Memory B cell (primary cell): ENCODE measurements at regions not wholly inside any gene's neighbourhood (a gene's known extent, or its start where the extent isn't known, plus 50 kb on each side); places are given as distances from the start of the nearest gene placed in this dataset.
"Not testable (repeated sequence)": the region's sequence is repeated elsewhere in the genome, so short reads cannot be mapped to it uniquely, and the experiment has no call there.

Experiments
- ATAC-seq: fragments of 150-1000 bp; cut with Tn5 transposase; 2 replicates; pipeline ENCODE4 v1.10.0; 2021; ENCODE audit warnings: low read depth, mild to moderate bottlenecking, moderate library complexity
- DNase-seq, 2 donors: peaks; one replicate each; pipeline ENCODE4 v3.0.0; 2022; ENCODE audit warnings: low spot score in 2 of 2
- H3K27ac Mint-ChIP-seq: one replicate; pipeline ENCODE4 v1.8.0; 2022; ENCODE audit warnings: mild to moderate bottlenecking, moderate library complexity, mixed read lengths
- H3K27me3 Mint-ChIP-seq: one replicate; pipeline ENCODE4 v1.8.0; 2022; ENCODE audit warnings: mixed read lengths
- H3K36me3 Mint-ChIP-seq: one replicate; pipeline ENCODE4 v1.8.0; 2022; ENCODE audit warnings: mild to moderate bottlenecking, mixed read lengths
- H3K4me1 Mint-ChIP-seq: one replicate; pipeline ENCODE4 v1.8.0; 2022; ENCODE audit warnings: mixed read lengths
- H3K4me3 Mint-ChIP-seq: one replicate; pipeline ENCODE4 v1.8.0; 2022; ENCODE audit warnings: mild to moderate bottlenecking, moderate library complexity, mixed read lengths
- H3K9me3 Mint-ChIP-seq: one replicate; pipeline ENCODE4 v1.8.0; 2022; ENCODE audit warnings: mixed read lengths

DNA sequence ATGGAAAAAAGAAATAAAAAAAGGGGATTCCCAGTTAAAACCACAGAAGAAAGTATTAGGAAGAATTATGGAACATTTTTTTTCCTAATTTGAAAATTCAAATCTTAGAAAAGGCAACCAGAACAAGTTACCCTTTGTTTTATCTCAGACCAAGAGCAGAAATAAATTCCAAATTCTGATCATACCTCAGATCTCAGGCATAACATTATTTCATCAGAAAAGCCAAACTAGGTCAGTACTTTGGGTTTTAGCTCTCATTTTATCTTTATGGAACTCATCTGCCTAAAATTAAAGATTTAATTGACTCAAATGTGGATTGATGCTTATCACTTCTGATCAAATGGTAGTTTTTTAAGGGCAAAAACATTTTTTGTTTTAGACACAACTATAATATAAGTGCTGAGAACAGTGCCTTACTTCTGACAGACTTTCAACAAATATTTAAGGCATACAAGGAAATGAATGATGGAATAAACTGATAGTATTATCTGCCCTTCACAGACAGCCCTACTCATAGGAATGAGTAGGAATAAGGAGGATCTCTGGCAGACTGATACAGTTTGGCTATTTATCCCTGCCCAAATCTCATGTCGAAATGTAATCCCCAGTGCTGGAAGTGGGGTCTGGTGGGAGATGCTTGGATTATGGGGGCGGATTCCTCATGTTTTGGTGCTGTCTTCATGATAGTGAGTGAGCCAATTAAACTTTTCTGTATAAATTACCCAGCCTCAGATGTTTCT is 245.3 kb upstream of the PITX2 start:
- no peak for DNase-seq
- H3K4me3 Mint-ChIP-seq: no peak overlapping the region
- ATAC-seq: no peak
- H3K36me3 Mint-ChIP-seq: no peaks in the 10 kb centered on the region
- no peak overlapping the region for H3K27ac Mint-ChIP-seq
- H3K27me3 Mint-ChIP-seq: no peaks in the 10 kb centered on the region
- peaks cover 14% of the 10 kb centered on the region for H3K4me1 Mint-ChIP-seq
- no peaks in the 10 kb centered on the region for H3K9me3 Mint-ChIP-seq

DNA sequence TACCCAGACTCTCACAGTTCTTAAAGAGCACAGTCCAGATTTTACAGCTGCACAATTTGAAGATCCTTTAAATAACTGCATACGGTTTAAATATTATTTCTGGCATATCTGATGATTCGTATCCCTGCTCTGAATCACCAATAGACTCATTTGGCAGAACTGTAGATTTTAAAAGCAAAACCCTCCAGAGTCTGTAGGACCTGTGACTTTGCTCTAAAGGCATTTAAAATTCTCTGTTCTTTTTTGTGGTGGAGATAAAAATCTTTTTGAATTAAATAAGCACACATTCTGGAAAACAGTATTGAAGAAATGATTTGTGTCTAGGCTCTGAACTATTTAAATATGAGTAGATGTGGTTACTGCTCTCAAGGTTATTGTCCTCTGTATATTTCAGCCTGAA is 246.2 kb upstream of the PITX2 start:
- peaks cover 14% of the 10 kb centered on the region for H3K4me1 Mint-ChIP-seq
- no peaks in the 10 kb centered on the region for H3K27me3 Mint-ChIP-seq
- no peak overlapping the region for H3K4me3 Mint-ChIP-seq
- H3K36me3 Mint-ChIP-seq: no peaks in the 10 kb centered on the region
- DNase-seq (no peak), ATAC-seq (no peak)
- H3K9me3 Mint-ChIP-seq: no peaks in the 10 kb centered on the region
- peak overlapping the region; percentile 3 for H3K27ac Mint-ChIP-seq

- DNase-seq (no peak), ATAC-seq (peak; percentile 63)
- peak overlapping the region; percentile 3 for H3K27ac Mint-ChIP-seq
- no peaks in the 10 kb centered on the region for H3K27me3 Mint-ChIP-seq
- peaks cover 14% of the 10 kb centered on the region for H3K4me1 Mint-ChIP-seq
- H3K9me3 Mint-ChIP-seq: no peaks in the 10 kb centered on the region
- H3K36me3 Mint-ChIP-seq: no peaks in the 10 kb centered on the region
- peak overlapping the region; percentile 30 for H3K4me3 Mint-ChIP-seq
These were observed 247.1 kb upstream of the PITX2 start for GRCh38 chr4:110869862-110870572.

DNA sequence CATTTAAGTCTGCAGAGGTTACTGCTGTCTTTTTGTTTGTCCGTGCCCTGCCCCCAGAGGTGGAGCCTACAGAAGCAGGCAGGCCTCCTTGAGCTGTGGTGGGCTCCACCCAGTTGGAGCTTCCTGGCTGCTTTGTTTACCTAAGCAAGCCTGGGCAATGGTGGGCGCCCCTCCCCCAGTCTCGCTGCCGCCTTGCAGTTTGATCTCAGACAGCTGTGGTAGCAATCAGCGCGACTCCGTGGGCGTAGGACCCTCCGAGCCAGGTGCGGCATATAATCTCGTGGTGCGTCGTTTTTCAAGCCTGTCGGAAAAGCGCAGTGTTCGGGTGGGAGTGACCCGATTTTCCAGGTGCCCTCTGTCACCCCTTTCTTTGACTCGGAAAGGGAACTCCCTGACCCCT is 253.3 kb upstream of the PITX2 start:
- not testable (repeated sequence) for H3K27me3 Mint-ChIP-seq, H3K4me3 Mint-ChIP-seq, H3K9me3 Mint-ChIP-seq, H3K27ac Mint-ChIP-seq, DNase-seq, H3K36me3 Mint-ChIP-seq, H3K4me1 Mint-ChIP-seq, ATAC-seq

- H3K27me3 Mint-ChIP-seq: peaks cover 2% of the 10 kb centered on the region
- no peaks in the 10 kb centered on the region for H3K36me3 Mint-ChIP-seq
- DNase-seq (no peak), ATAC-seq (no peak)
- no peaks in the 10 kb centered on the region for H3K4me1 Mint-ChIP-seq
- no peak overlapping the region for H3K4me3 Mint-ChIP-seq
- no peak overlapping the region for H3K27ac Mint-ChIP-seq
- no peaks in the 10 kb centered on the region for H3K9me3 Mint-ChIP-seq
These were observed 254.0 kb upstream of the PITX2 start for GRCh38 chr4:110876866-110877265.

GRCh38 chr4:110877778-110878370 is 255.0 kb upstream of the PITX2 start:
- Mint-ChIP-seq H3K9me3 (no peaks in the 10 kb centered on the region), H3K27me3 (peaks cover 2% of the 10 kb centered on the region), H3K4me1 (no peaks in the 10 kb centered on the region), H3K4me3 (no peak overlapping the region), H3K27ac (no peak overlapping the region), H3K36me3 (no peaks in the 10 kb centered on the region)
- no peak for ATAC-seq
- no peak for DNase-seq

DNA sequence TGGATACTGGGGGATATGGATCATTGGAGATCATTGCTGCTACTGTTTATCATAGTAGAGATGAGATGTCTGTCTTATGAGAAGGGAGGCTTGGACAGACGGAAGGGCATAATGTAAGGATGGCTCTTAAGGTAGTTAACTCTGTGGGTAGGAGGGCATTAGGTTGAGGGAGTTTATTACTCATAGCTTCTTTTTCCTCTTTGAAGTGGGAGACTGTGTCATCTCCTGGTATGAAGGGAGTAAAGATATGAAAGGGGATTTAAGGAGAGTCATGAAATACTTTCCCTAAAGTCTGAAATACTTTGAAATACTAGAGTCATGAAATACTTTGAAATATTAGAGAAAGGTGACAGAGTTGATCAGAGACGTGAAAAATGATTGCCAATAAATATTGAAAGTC is 255.5 kb upstream of the PITX2 start:
- no peaks in the 10 kb centered on the region for H3K9me3 Mint-ChIP-seq
- DNase-seq (no peak), ATAC-seq (no peak)
- no peak overlapping the region for H3K27ac Mint-ChIP-seq
- H3K4me3 Mint-ChIP-seq: no peak overlapping the region
- H3K36me3 Mint-ChIP-seq: no peaks in the 10 kb centered on the region
- peaks cover 2% of the 10 kb centered on the region for H3K27me3 Mint-ChIP-seq
- no peaks in the 10 kb centered on the region for H3K4me1 Mint-ChIP-seq

GRCh38 chr4:110878956-110879355 is 256.1 kb upstream of the PITX2 start:
- peaks cover 2% of the 10 kb centered on the region for H3K27me3 Mint-ChIP-seq
- ATAC-seq: no peak
- no peaks in the 10 kb centered on the region for H3K4me1 Mint-ChIP-seq
- no peaks in the 10 kb centered on the region for H3K9me3 Mint-ChIP-seq
- no peak overlapping the region for H3K27ac Mint-ChIP-seq
- no peaks in the 10 kb centered on the region for H3K36me3 Mint-ChIP-seq
- H3K4me3 Mint-ChIP-seq: no peak overlapping the region
- no peak for DNase-seq

GRCh38 chr4:110886270-110886669 is 263.4 kb upstream of the PITX2 start:
- Mint-ChIP-seq H3K4me1 (no peaks in the 10 kb centered on the region), H3K36me3 (no peaks in the 10 kb centered on the region)

DNA sequence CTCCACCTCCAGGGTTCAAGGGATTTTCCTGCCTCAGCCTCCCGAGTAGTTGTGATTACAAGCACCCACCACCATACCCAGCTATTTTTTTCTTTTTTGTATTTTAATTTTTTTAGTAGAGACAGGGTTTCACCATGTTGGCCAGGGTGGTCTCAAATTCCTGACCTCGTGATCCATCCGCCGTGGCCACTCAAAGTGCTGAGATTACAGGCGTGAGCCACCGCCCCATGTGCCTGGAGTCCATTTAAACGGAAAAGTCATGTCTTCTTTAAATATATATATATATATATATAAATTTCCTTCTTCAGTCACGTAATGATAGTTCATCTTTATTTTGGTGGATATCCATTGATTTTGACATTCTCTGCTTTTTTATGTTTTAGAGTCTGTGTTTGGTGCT is 264.0 kb upstream of the PITX2 start:
- DNase-seq (no peak), ATAC-seq (no peak)
- Mint-ChIP-seq H3K36me3 (no peaks in the 10 kb centered on the region), H3K9me3 (peaks cover 2% of the 10 kb centered on the region), H3K27me3 (no peaks in the 10 kb centered on the region), H3K4me3 (no peak overlapping the region), H3K4me1 (no peaks in the 10 kb centered on the region), H3K27ac (no peak overlapping the region)

More at GRCh38 chr4:110886270-110886669, 263.4 kb upstream of the PITX2 start:
- ATAC-seq: no peak
- no peaks in the 10 kb centered on the region for H3K27me3 Mint-ChIP-seq
- no peak overlapping the region for H3K4me3 Mint-ChIP-seq
- H3K27ac Mint-ChIP-seq: no peak overlapping the region
- peaks cover 2% of the 10 kb centered on the region for H3K9me3 Mint-ChIP-seq
- no peak for DNase-seq

DNA sequence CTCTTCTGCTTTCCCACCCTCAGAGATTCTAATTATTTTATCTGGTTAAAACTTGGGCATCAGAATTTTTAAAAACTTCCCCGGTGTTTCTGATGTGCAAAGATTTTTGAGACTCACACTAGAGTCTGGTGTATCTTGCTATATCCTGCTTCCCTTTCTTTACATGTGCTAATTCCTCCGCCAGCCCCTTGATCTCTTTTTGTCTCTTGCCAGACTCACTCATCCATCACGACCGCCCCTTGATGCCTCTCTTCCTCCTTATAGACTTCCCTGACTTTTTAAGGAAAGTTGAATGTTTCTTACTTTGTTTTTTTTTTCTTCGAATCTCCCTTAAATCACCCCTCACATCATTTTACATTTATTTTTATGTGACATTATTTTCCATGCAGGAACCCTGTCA is 274.9 kb upstream of the PITX2 start:
- ATAC-seq: no peak
- Mint-ChIP-seq H3K27ac (no peak overlapping the region), H3K36me3 (no peaks in the 10 kb centered on the region)

DNA sequence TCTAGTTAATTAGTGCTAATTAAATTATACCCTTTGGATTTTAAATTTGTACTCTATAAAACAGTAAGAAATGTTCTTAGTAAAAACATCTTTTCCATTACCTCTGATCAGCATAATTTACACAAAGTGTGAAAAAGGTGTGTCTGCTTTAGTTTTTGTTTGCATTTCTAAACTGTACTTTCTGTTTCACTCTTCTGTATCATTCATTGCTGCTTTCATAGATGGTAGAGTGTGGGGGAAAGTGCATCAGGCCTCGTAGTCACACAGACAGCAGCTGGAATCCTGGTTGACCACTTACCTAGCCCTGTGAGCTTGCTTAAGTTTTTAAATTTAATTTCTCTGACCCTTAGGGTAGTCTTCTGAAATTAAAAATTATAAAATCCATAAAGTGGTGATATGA is 275.4 kb upstream of the PITX2 start:
- H3K27ac Mint-ChIP-seq: no peak overlapping the region
- no peak for DNase-seq

More for the DNA sequence above, 274.9 kb upstream of the PITX2 start:
- DNase-seq: no peak
- Mint-ChIP-seq H3K4me1 (no peaks in the 10 kb centered on the region), H3K9me3 (no peaks in the 10 kb centered on the region), H3K27me3 (peaks cover 6% of the 10 kb centered on the region), H3K4me3 (no peak overlapping the region)

GRCh38 chr4:110900213-110900769 is 277.4 kb upstream of the PITX2 start:
- DNase-seq: no peak
- no peak overlapping the region for H3K4me3 Mint-ChIP-seq
- ATAC-seq: no peak
- no peaks in the 10 kb centered on the region for H3K9me3 Mint-ChIP-seq
- H3K27ac Mint-ChIP-seq: no peak overlapping the region
- no peaks in the 10 kb centered on the region for H3K36me3 Mint-ChIP-seq
- no peaks in the 10 kb centered on the region for H3K4me1 Mint-ChIP-seq
- peaks cover 6% of the 10 kb centered on the region for H3K27me3 Mint-ChIP-seq

More for the DNA sequence above, 275.4 kb upstream of the PITX2 start:
- no peaks in the 10 kb centered on the region for H3K9me3 Mint-ChIP-seq
- no peak overlapping the region for H3K4me3 Mint-ChIP-seq
- ATAC-seq: no peak
- no peaks in the 10 kb centered on the region for H3K4me1 Mint-ChIP-seq
- H3K36me3 Mint-ChIP-seq: no peaks in the 10 kb centered on the region
- peaks cover 6% of the 10 kb centered on the region for H3K27me3 Mint-ChIP-seq

DNA sequence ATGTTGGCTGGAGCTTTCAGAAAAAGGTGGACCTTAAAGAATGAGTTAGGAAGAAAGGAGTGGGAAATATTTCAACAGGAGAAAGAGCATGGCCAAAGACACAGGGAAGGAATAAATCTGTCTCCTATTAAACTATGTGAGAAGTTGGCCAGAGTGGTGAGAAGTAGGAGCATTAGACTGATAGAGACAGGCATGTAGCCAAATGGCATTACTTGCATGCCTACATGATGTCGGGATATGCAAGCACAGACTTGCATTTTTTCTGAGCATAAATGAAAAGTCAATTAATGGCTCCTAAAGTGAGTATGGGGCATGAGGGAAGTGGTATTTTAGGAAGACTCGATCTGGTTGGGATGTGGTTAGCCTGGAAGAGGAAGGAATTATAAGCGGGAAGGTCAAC is 279.6 kb upstream of the PITX2 start:
- Mint-ChIP-seq H3K27me3 (peaks cover 6% of the 10 kb centered on the region), H3K4me3 (no peak overlapping the region), H3K4me1 (no peaks in the 10 kb centered on the region), H3K27ac (no peak overlapping the region), H3K9me3 (no peaks in the 10 kb centered on the region), H3K36me3 (no peaks in the 10 kb centered on the region)
- DNase-seq: no peak
- ATAC-seq: no peak
